Inferior parietal cortex (tissue), 1 donor: ENCODE measurements at regions not wholly inside any gene's neighbourhood (a gene's known extent, or its start where the extent isn't known, plus 50 kb on each side); places are given as distances from the start of the nearest gene placed in this dataset.

Source experiments
- DNase-seq: peaks from one replicate; pipeline ENCODE4 v3.0.0-alpha.2; 2016; ENCODE audit errors: extremely low spot score

DNA sequence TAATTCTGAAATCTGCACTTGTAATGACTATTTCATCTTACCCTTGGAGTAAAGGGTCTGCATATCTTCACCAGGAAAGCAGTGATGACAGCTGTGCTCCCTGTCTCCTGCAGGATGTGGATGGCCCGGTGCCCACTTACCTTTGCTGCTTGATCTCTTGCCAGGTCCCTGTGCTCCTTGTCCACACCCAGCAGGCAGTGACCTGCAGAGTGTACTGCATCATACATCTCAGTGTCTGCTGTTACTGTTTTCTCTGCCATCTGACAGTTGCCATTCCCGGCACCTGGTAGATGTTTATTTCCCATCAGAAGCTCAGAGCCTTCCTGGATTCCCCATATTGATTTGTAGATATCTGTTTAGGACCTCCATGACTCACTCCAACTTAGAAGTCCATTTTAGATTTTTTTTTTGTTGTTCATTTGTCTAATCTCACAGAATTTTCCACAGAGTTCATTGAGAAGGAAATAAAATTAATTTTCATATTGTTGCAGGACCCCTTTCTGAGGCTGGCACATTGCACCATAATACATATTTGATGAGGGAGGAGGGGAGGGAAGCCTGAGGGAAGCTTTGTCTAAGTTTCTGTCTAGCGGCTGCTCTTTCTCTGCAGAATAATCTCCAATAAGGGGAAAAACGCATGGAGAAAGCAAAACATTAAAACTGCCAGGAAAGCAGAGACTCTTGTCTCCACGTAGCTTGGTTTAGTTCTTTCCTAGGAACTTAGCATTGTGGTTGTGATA is 697.5 kb upstream of the RAB6C start:
- no peak for DNase-seq

DNA sequence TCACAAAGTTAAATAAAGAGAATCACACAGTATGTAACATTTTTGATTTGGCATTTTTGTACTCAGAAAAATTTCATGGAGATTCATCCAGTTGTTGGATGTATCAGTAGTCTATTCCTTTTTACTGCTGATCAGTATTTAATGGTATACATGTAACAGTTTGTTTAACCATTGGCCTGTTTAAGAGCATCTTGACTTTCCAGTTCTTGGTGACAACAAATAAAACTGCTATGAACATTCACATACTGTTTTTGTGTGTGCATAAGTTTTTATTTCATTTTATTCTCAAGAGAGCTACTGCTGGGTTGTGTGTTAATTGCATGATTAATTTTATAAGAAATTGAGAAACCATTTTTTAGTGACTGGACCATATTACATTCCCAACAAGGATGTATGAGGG is 694.5 kb upstream of the RAB6C start:
- no peak for DNase-seq

DNA sequence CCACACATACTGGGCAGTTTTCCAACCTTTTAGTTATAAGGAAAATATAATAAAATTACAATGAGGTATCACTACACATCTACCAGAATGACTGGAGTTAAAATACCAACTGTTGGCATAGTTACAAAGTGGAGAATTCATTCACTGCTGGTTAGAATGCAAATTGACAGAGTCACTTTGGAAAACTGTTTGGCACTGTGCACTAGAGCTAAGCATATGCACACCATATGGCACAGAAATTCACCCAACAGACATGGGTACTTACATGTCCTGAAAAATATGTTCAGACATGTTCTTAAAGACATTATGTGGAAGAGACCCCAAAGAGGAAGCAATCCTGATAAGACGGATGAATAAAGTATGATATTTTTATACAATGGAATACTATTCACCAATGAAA is 686.1 kb upstream of the RAB6C start:
- DNase-seq = no peak

DNA sequence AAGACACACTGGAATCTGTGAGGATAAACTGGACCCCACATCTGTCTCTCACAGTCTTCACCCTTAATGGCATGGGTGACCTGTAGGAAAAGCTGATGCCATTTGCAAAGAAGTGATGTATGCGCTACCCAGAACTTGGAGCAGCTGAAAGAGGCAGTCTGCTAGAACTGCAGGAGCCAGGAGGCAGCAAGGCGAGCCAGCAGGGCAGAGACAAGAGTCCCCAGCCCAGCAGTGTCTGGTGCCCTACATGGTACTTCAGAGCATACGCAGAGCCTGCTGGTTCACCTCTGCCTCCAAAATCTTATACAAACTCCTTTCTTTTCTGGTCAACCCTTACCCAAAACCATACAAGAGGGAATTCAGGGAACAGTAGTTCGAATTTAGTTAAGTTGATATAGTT is 683.1 kb upstream of the RAB6C start:
- DNase-seq = no peak

DNA sequence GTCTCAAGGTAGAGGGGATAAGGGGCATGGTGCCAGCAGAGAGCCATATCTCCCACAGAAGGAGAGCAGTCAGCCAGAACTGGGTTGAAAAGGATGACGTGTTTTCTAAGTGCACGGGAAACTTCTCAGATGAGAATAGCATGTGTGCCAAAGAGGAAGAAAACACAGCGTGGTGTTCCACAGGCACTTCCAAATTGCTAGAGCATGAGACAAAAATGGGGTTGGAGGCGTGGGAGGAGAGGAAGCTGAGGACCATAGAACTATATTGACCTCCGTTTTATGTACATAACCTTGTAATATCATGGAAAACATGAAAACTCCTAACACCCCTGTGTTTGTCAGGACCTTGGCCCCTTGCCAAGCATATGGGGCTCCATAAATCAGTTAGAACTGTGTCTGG is 682.7 kb upstream of the RAB6C start:
- peak; percentile 53 for DNase-seq

DNA sequence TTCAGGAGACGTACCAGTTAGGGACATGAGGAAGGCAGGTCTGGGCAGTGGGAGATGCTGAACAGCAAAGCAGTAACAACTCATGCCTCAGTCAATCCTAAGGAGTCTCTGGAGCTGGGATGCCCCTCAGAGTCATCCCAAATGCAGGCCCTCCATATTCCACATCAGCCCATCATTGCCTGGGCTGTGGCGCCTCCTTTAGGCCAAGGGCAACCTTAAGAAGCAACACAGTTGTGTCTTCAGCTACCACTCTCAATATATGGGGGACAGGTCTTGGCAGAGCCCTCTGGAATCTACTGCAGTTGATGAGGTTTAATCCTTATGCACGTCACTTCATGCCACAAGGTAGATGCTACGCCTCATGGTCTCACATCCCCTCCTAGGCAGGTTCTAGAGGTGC is 682.0 kb upstream of the RAB6C start:
- no peak for DNase-seq

DNA sequence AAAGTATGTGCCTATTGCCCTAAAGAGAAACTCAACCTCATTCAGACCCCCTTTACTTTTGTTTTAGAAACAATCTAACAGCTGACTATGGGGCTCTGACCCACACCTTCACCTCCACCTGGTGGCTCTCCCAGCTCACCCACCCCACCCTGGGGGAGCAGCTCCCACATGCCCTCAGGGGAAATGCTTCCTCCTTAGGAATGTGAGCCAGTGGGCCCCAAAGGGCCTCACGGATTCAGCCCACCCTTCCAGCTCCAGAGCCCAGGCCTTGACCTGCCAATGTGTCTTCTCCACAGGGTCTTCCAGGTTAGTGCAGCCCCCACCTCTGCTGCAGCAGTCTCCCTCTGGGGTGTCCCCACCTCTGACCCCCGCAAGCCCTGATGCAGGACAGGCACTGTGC is 680.1 kb upstream of the RAB6C start:
- DNase-seq = no peak

DNA sequence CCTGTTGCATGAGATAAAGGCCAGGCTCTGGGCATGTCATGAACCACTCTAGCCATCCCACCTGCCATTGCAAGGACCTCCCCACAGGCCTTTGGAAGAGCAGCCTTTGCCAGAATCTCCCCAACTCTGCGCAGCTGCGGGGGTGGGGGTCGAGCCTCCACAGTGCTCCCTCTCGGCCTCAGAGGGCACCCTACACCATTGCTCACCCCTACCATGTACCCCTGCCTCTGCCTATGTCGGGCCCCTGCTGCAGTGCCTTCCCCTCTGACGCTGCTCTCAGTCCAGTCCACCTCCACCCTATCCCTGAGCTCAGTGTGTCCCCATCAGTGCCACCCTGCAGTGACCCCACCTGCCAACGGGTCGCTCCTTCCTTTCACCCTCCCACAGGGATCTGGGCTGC is 679.7 kb upstream of the RAB6C start:
- DNase-seq = no peak

DNA sequence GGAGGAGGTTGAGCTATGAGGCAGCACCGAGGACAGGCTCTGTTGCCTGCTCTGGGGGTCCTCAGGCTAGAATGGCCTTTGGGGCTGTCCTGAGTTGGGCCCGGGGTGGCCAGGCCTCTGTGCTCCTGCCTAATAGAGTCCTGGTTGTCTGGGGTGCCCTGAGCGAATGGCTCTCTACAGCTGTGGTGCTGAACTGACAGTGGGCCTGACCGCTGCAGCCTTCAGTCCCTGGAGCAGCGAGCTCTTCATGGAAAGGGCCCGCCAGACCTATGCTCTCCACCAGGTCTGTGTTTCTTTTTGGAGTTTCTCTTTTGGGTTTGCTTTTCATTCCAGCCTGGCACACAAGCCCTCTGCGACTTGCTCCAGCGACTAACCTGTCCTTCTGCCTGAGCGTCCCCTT is 679.0 kb upstream of the RAB6C start:
- DNase-seq = no peak

DNA sequence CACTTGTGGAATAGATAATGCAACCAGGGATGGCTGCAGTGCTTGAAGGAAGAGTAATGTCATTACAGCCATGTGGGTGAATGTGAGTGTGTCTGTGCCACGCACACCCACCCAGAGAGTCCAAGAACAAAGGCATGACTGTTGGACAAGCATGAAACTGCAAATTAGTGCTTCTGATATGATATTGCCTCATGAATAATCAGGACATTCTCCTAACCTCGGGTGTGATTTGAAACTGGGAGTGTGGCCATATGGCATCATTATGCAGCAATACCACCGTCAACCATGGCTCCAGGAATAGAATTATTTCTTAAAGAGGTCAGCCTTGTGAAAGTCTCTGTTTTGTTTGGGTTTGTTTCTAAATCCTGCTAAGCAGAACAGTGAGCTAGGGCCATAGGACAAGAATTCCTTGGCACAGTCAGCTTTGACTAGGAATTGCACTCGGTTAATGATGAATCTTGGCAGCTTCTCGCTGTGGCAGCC is 678.0 kb upstream of the RAB6C start:
- DNase-seq = peak; percentile 55

DNA sequence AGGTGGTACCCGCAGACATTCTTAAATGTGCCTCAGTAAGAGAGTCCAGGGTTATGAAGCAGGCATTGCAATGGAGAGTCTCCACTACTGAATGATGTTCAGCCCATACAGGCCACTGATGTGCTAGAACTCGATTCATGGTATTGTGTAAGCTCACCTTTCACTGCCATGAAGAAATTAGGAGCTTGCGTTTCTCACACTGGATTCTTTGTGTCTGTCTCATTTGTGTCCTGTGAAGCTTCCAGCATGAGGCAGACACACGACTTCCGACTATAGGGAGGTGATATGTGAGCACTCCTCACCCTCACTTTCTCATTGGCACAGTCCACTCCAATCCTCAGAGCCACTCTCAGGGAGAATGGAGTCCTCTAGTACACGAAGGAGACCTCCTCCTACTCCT is 677.4 kb upstream of the RAB6C start:
- no peak for DNase-seq

DNA sequence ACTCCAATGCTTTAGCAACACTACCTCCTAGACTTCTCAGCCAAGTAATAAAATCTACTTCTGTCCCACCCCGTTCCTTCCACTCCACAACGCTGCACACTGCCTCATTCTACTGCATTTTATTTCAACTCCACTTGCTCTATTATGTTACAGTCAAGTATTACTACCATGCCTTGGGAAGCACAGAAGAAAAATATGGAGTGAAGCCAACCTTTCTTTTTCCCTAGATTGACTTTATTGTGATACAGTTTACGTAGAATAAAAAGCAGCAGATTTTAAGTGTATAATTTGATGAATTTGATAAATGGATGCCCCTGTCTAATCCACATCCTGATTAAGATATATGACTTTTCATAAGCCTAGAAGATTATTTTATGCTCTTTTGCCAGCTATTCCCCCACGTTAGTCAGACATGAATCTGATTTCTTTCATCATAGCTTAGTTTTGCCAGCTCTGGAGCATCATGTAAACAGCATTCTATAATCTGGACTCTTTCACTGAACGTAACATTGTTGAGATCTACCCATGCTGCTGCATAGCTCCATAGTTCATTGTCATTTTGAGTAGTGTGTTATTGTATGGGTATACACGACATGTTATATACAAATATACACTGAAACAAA is 676.8 kb upstream of the RAB6C start:
- DNase-seq = no peak

DNA sequence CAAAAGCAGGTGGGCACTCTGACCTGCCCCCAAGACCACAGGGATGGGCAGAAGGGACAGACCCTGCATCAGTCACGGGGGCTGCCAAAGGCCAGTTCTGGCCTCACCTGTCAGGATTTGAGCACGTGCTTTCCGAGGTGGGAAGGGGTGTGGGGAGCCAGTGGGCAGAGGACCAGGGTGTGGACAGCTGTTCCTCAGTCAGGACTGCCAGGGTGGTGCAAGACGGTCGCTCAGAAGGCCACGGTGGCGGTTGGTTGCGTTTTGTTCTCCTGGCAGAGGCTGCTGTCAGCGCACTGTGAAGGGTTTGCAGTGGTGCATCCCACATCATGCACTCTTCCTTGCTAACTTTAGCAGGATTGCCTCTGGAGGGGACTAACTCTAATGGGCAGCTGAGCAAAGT is 665.3 kb upstream of the RAB6C start:
- DNase-seq = no peak

DNA sequence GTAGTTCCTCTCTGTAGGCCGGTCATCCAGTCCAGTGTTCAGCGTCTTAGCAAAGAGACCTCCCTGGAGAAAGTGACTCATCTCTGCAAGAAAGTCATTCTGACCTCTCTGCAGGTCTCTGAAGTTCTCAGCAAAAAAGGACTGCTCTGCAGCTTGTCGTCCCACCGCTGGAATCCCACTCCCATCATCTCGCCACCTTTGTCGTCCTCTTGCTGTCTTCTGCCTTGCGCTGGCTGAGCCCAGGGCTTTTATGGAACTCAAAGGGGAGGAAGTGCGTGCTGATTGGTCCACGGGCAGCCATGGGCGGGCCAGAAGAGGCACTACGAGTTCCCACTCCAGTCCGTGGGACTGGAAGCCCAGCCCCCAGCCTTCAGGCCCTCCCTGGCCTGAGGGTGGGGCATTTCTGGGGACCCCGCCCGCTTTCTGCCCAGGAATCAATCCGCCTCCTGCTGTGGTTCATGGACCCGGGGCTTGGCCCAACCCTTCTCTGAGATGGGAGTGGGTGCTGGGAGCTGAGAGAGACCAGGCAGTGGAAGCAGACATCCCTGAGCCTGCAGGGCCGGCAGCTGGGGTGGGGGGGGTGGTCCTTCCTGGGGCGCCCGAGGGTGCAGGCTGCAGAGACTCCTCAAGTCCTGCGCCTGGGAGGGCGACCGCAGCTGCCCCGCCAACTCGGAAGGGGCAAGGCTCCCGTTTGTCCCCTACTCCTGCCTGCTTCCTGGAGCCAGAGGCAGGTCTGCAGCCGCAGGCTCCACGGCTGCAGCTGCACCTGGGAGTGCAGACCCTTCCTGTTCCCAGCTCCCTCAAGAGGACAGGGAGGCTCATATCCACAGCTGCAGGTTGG is 660.7 kb upstream of the RAB6C start:
- no peak for DNase-seq

DNA sequence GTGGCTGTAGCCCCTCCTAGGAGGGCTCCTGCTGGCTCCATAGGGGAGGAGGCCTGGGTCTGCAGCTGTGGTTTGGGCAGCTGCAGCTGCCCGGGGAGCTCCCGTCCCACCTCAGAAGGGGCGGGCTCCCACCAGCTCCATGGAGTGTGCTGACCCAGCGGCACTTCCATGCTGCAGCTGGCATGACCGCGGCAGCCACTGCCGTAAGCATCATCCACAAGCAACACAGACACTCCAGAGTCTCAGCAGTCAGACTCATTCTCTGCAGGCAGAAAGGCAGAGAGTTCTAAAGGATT is 660.1 kb upstream of the RAB6C start:
- DNase-seq = no peak

DNA sequence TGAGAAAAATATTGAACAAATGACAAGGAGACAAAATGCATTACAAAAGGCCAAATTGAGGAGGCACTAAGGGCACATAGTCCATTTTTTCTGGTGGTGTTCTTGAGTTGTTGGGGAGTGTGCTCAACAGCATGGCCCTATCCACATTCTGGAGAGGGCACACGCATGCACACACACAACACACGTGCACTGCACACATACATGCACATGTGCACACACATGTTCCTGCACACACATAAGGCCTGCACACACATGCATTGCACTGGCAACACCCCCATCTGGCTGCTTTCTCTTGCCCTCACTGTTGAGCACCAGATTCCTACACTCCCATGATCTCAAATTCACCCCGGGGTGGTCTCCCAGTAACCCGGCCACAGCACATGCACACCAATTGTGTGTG is 659.2 kb upstream of the RAB6C start:
- no peak for DNase-seq

DNA sequence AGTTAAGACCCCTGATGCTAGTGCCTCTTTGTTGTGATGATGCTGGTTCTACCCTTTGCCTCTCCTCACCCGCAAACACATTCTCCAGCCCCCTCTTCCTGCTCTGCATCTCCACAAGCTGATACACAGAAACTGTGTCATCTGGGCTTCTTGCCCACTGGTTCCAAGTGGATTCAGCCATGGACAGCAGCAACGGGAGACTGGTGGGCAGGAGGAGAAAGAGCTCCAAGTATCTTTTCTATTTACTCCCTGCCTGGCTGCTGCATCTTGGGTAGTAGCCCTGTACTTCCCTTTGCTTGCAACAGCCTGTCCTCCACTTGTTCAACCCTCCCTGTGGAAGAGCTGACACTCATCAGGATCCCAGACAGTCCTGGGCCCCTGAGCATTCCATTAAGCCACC is 655.1 kb upstream of the RAB6C start:
- no peak for DNase-seq

DNA sequence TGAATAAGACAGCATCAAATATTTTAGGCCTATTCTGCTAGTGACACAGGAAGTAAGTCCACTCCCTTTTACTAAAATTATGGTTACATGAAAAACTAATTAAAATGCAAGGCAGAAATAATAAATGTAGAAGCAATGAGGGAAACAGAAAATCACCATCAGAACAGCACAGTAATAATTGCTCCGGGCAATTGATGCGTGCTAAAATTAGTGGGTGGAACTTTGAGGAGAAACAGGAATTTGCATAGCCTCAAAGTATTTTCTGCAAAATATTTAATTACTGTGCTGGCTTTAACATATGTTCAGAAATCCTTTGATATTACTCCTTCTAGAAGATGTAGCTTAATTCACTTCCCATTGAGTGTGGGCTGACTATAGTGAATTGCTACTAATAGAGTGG is 654.3 kb upstream of the RAB6C start:
- DNase-seq = no peak

DNA sequence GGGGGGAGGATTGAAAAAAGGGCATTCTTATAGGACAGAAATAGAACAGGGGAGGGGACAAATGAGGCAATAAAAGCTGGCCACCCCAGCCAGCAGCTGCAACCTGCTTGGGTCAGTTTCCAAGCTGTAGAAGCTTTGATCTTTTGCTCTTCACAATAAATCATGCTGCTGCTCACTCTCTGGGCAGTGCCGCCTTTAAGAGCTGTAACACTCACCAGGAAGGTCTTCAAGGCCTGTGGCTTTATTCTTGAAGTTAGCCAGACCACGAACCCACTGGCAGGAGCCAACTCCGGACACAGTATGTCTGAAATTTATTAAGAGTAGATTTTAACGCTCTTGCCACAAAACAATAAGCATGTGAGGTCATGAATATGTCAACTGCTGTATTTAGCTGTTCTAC is 649.9 kb upstream of the RAB6C start:
- no peak for DNase-seq

DNA sequence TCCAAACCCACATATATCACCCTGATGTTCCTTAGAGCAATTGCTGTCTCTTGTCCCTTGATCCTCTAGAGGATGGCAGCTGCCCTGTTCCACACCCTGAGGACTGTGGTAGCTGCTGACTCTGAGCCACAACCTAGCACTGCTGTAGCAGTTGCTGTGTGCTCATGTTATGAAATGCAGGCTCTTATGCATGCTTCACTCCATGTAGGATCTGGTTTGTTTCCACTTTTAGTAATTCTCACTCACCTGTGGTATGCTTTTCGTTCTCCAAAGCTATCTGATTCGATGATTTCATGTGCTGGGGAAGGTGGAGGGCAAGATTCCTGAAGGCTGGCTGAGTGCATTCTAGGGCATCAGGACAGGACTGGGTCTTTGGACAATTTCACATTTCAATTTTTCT is 649.0 kb upstream of the RAB6C start:
- DNase-seq = no peak

DNA sequence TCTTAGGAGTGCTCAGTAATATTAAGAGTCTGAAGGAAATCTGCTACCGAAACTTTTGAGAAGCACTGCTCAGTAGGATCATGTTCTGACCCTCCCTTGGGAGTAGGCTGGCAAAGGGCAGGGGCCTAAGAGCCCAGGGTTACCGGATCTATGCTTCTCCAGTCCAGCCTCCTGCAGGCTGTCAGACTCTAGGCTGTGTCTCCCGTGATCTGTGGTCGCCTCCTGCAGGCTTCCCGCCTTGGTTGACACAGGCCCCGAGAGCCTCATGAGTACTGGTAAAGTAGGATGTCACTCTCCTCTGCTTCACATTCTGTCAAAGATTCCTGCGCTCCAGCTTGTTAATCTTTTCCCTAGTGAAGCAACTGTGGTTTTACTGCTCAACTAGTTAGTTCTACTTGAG is 647.8 kb upstream of the RAB6C start:
- DNase-seq = no peak

DNA sequence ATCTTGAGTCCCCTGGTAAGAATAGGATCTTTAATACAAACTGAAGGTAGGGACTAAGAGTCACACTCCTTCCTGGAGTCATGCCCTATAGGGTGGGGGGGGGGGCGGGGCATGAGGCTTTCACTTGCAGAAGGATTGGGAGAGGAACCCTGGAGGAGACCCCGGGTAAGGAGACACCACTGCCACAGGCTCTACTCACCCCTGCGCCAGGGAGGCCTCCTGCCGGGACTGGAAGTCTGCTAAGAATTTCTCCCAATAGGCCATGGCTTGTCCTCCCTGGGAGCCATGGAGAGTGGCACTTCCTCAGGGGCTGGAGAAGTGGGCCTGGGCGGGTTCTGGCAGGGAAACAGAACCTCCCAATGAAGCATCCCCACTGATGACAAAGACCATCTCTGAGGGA is 645.3 kb upstream of the RAB6C start:
- DNase-seq = no peak
